Kidney epithelial cell (primary cell): ENCODE measurements at regions not wholly inside any gene's neighbourhood (a gene's known extent, or its start where the extent isn't known, plus 50 kb on each side); places are given as distances from the start of the nearest gene placed in this dataset.

Experiments used
- DNase-seq: peaks from one replicate; pipeline ENCODE4 v3.0.0-alpha.2; 2010; ENCODE audit warnings: low read depth
- H3K27me3 ChIP-seq: 2 replicates; pipeline ENCODE4 v1.6.0; 2011; ENCODE audit warnings: low read length; ENCODE audit not compliant: control insufficient read depth, insufficient read depth
- H3K36me3 ChIP-seq: 2 replicates; pipeline ENCODE4 v1.5.1; 2011; ENCODE audit warnings: low read length; ENCODE audit not compliant: control insufficient read depth, insufficient read depth
- H3K4me3 ChIP-seq: 2 replicates; pipeline ENCODE4 v1.5.1; 2011; ENCODE audit warnings: low read depth, mild to moderate bottlenecking, control low read depth, low read length
- CTCF ChIP-seq: IDR thresholded peaks from 2 replicates; pipeline ENCODE4 v1.5.1; 2011; ENCODE audit warnings: mild to moderate bottlenecking, moderate library complexity, low read length, control low read depth, inconsistent platforms; ENCODE audit not compliant: insufficient read depth, poor library complexity, severe bottlenecking

DNA sequence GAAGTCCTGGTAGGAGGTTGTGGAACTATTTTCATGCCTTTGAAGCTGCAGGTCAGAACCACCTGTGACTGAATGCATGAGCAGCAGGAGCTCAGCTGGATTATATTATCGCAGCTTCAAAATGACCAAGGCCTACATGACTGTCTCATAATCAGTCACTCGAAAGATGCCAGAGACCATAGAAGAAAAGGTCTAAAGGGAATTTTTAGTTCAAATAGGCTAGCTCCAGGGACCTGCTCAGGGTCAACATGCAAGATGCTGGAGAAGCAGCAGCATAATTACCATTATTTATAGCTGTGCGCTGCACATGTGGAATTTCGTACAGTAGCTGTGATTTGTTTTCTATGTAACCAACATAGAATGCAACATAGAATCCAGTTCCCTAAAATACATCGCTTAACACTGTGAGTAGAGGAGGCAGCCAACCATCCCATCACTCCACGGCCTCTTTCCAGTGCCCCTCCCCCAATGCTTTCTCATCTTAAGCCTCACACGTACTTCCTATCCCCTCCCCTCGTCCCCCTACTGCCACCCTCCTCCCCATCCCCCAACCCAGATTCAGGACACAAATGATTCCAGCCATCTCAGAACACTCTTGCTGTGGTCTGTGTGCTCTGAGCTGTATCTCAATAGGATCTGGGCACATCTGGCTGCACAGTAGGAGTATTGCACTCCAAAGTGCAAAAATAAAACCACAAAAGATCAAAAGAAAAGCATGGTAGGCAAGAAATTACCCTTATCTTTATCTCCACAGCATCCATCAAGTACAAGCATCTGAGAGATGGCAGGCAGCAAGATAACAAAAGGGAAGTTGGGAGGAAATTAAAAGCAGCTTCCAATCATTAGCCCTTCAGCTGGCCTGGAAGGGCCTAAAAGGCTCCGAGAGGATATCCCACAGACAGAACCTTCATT lies 352.8 kb upstream of the SEMA6D start:
- no peaks in the 10 kb centered on the region for H3K36me3 ChIP-seq
- H3K4me3 ChIP-seq = no peak overlapping the region
- DNase-seq = no peak
- TF ChIP-seq CTCF = no peak
- H3K27me3 ChIP-seq = no peaks in the 10 kb centered on the region

DNA sequence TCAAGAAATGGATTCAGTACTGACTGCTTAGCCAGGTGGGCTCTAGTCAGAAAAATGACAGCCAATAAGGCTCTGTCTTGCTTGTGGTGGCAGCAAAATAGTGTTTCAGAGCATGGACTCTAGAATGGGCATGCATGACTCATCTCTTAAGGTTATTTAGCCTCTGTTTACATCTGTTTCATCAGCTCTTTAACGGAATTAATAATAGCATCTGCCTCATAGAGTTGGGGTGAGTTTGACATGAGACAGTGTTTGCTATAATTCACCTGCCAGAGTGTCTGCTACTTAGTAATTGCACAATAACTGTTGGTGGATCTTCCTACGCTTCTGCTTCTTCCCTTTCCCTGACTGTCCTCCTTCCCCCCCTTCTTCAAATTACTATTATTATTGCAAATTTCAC lies 350.4 kb upstream of the SEMA6D start:
- DNase-seq = no peak
- Histone ChIP-seq H3K4me3 (no peak overlapping the region), H3K36me3 (no peaks in the 10 kb centered on the region), H3K27me3 (no peaks in the 10 kb centered on the region)
- no peak for TF ChIP-seq CTCF

- no peaks in the 10 kb centered on the region for H3K27me3 ChIP-seq
- DNase-seq = no peak
- H3K36me3 ChIP-seq = no peaks in the 10 kb centered on the region
- no peak overlapping the region for H3K4me3 ChIP-seq
- TF ChIP-seq CTCF = no peak
Measured at GRCh38 chr15:47367726-47368390, 349.4 kb upstream of the SEMA6D start.

GRCh38 chr15:47371939-47372338 lies 345.4 kb upstream of the SEMA6D start:
- H3K36me3 ChIP-seq = no peaks in the 10 kb centered on the region
- no peak overlapping the region for H3K4me3 ChIP-seq
- no peaks in the 10 kb centered on the region for H3K27me3 ChIP-seq
- TF ChIP-seq CTCF = no peak
- DNase-seq = no peak

DNA sequence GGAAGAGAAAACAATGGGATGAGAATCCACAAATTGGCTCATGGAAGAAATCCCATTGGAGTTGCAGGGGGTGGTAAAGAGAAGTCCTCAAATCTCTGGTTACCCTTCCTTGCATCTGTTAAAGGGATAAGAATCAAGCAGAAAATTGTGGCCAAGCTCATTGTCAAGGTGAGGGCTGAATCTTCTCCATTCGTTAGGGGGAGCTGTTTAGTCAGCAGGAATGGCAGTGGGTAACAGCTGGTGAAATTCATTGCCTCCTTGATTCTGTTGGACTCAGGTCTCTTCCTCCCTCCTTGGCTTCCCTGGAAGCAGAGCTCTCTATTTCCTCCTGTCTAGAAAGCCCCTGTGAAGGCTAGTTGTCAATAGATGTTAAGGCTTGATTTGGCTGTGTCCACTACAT lies 343.1 kb upstream of the SEMA6D start:
- peak; percentile 30 for TF ChIP-seq CTCF
- no peaks in the 10 kb centered on the region for H3K27me3 ChIP-seq
- no peaks in the 10 kb centered on the region for H3K36me3 ChIP-seq
- H3K4me3 ChIP-seq = no peak overlapping the region
- DNase-seq = no peak
